H9 (cell line): ENCODE measurements at regions not wholly inside any gene's neighbourhood (a gene's known extent, or its start where the extent isn't known, plus 50 kb on each side); places are given as distances from the start of the nearest gene placed in this dataset.
"Not testable (repeated sequence)": the region's sequence is repeated elsewhere in the genome, so short reads cannot be mapped to it uniquely, and the experiment has no call there.

ENCODE experiments used
- DNase-seq: peaks from one replicate; pipeline ENCODE4 v3.0.0-alpha.2; 2017
- H2AFZ ChIP-seq: one replicate; pipeline ENCODE4 v1.6.1; 2013; ENCODE audit warnings: mild to moderate bottlenecking, low read length, control low read depth, moderate library complexity
- H2AK5ac ChIP-seq: 2 replicates; pipeline ENCODE4 v1.6.1; 2013; ENCODE audit warnings: low read length, control low read depth, mixed read lengths; ENCODE audit not compliant: insufficient read length
- H2BK120ac ChIP-seq: one replicate; pipeline ENCODE4 v1.6.1; 2013; ENCODE audit warnings: low read depth, mild to moderate bottlenecking, low read length, control low read depth, inconsistent platforms; ENCODE audit not compliant: poor library complexity, severe bottlenecking
- H2BK12ac ChIP-seq: 2 replicates; pipeline ENCODE4 v1.6.1; 2013; ENCODE audit warnings: low read length, control low read depth, mixed read lengths, low read depth; ENCODE audit not compliant: insufficient read length
- H2BK15ac ChIP-seq: 2 replicates; pipeline ENCODE4 v1.6.1; 2013; ENCODE audit warnings: low read depth, low read length, control low read depth
- H2BK20ac ChIP-seq: one replicate; pipeline ENCODE4 v1.6.1; 2013; ENCODE audit warnings: low read depth, mild to moderate bottlenecking, low read length, control low read depth, inconsistent platforms; ENCODE audit not compliant: poor library complexity, severe bottlenecking
- H2BK5ac ChIP-seq: 2 replicates; pipeline ENCODE4 v1.6.1; 2013; ENCODE audit warnings: low read length, control low read depth, mixed read lengths; ENCODE audit not compliant: insufficient read length
- H3K14ac ChIP-seq: 2 replicates; pipeline ENCODE4 v1.6.1; 2013; ENCODE audit warnings: low read length, control low read depth; ENCODE audit not compliant: insufficient read depth
- H3K18ac ChIP-seq: 2 replicates; pipeline ENCODE4 v1.6.1; 2013; ENCODE audit warnings: low read depth, mild to moderate bottlenecking, mixed read lengths, low read length, control low read depth; ENCODE audit not compliant: insufficient read length
- H3K23ac ChIP-seq: 2 replicates; pipeline ENCODE4 v1.6.1; 2013; ENCODE audit warnings: low read length, control low read depth, mixed read lengths, low read depth; ENCODE audit not compliant: insufficient read length
- H3K23me2 ChIP-seq: 2 replicates; pipeline ENCODE4 v1.6.1; 2013; ENCODE audit warnings: low read depth, mild to moderate bottlenecking, mixed read lengths, low read length, control low read depth; ENCODE audit not compliant: insufficient read length, poor library complexity, severe bottlenecking
- H3K27ac ChIP-seq: 2 replicates; pipeline ENCODE4 v1.5.1; 2013; ENCODE audit warnings: low read length, control low read depth, mixed read lengths, low read depth; ENCODE audit not compliant: insufficient read length
- H3K27me3 ChIP-seq: 2 replicates; pipeline ENCODE4 v1.6.1; 2013; ENCODE audit warnings: low read length, control low read depth, inconsistent platforms; ENCODE audit not compliant: insufficient read depth
- H3K4ac ChIP-seq: 2 replicates; pipeline ENCODE4 v1.6.1; 2013; ENCODE audit warnings: low read depth, mild to moderate bottlenecking, control low read depth, inconsistent platforms, low read length, moderate library complexity
- H3K4me1 ChIP-seq: 2 replicates; pipeline ENCODE4 v1.6.1; 2013; ENCODE audit warnings: low read length, control low read depth, inconsistent platforms; ENCODE audit not compliant: insufficient read depth
- H3K4me2 ChIP-seq: 2 replicates; pipeline ENCODE4 v1.6.1; 2013; ENCODE audit warnings: low read length, control low read depth, mixed read lengths; ENCODE audit not compliant: insufficient read length, insufficient read depth
- H3K56ac ChIP-seq: 2 replicates; pipeline ENCODE4 v1.6.1; 2013; ENCODE audit warnings: low read depth, mild to moderate bottlenecking, mixed read lengths, low read length, control low read depth; ENCODE audit not compliant: insufficient read length
- H3K79me1 ChIP-seq: 2 replicates; pipeline ENCODE4 v1.6.1; 2013; ENCODE audit warnings: low read depth, mild to moderate bottlenecking, moderate library complexity, low read length, control low read depth, inconsistent platforms; ENCODE audit not compliant: insufficient read depth, poor library complexity, severe bottlenecking
- H3K79me2 ChIP-seq: 2 replicates; pipeline ENCODE4 v1.6.1; 2013; ENCODE audit warnings: low read length, control low read depth, inconsistent platforms; ENCODE audit not compliant: insufficient read depth
- H3K9ac ChIP-seq: 2 replicates; pipeline ENCODE4 v1.6.1; 2013; ENCODE audit warnings: low read length, control low read depth, mixed read lengths; ENCODE audit not compliant: insufficient read length; ENCODE audit errors: extremely low read depth
- H3K9me3 ChIP-seq: one replicate; pipeline ENCODE4 v1.6.1; 2013; ENCODE audit warnings: low read depth, low read length, inconsistent platforms; ENCODE audit not compliant: control insufficient read depth
- H3T11ph ChIP-seq: one replicate; pipeline ENCODE4 v1.6.1; 2013; ENCODE audit warnings: mild to moderate bottlenecking, low read length, control low read depth, inconsistent platforms
- H4K20me1 ChIP-seq: one replicate; pipeline ENCODE4 v1.6.1; 2013; ENCODE audit not compliant: control insufficient read depth, insufficient read length, insufficient read depth
- H4K5ac ChIP-seq: 2 replicates; pipeline ENCODE4 v1.6.1; 2013; ENCODE audit warnings: low read depth, mild to moderate bottlenecking, mixed read lengths, low read length, control low read depth; ENCODE audit not compliant: insufficient read length
- H4K8ac ChIP-seq: replicated peaks from 2 replicates; pipeline ENCODE4 v1.6.1; 2013; ENCODE audit warnings: low read length, control low read depth, mixed read lengths, low read depth; ENCODE audit not compliant: insufficient read length
- H4K91ac ChIP-seq: 2 replicates; pipeline ENCODE4 v1.6.1; 2013; ENCODE audit warnings: low read depth, mild to moderate bottlenecking, moderate library complexity, mixed read lengths, low read length, control low read depth; ENCODE audit not compliant: insufficient read length
- H3K27ac Mint-ChIP-seq, 3 experiments: 2 replicates in 2 of 3; 3 replicates in 1 of 3; pipeline ENCODE4 v1.8.0; 2020 to 2021; ENCODE audit warnings: mixed read lengths in 3 of 3, mild to moderate bottlenecking in 1 of 3, moderate library complexity in 1 of 3
- H3K27me3 Mint-ChIP-seq: 2 replicates; pipeline ENCODE4 v1.8.0; 2021; ENCODE audit warnings: low read depth, mild to moderate bottlenecking, moderate library complexity, mixed read lengths
- H3K36me3 Mint-ChIP-seq, 3 experiments: 2 replicates in 2 of 3; 3 replicates in 1 of 3; pipeline ENCODE4 v1.8.0; 2020 to 2021; ENCODE audit warnings: low read depth in 3 of 3, mixed read lengths in 3 of 3; ENCODE audit not compliant: insufficient read depth in 1 of 3
- H3K4me1 Mint-ChIP-seq, 2 experiments: 2 replicates each; pipeline ENCODE4 v1.8.0; 2020; ENCODE audit warnings: mixed read lengths in 2 of 2
- H3K4me3 Mint-ChIP-seq, 2 experiments: 2 replicates in 1 of 2; 3 replicates in 1 of 2; pipeline ENCODE4 v1.8.0; 2020 to 2021; ENCODE audit warnings: mild to moderate bottlenecking in 2 of 2, mixed read lengths in 2 of 2, moderate library complexity in 1 of 2
- H3K9me3 Mint-ChIP-seq, 2 experiments: 2 replicates in 1 of 2; 3 replicates in 1 of 2; pipeline ENCODE4 v1.8.0; 2020; ENCODE audit warnings: mild to moderate bottlenecking in 2 of 2, mixed read lengths in 2 of 2, moderate library complexity in 1 of 2
- CTCF ChIP-seq: fragments of 200-600 bp; sonication (generic); conservative IDR thresholded peaks from 3 replicates; pipeline ENCODE4 v1.8.0; 2021; ENCODE audit warnings: antibody characterized with exemption, mild to moderate bottlenecking
- WGBS: extraction: QIAGEN DNeasy Blood & Tissue Kit; methylation state at CpG from one replicate; pipeline ENCODE4 v1.1.7; 2013; ENCODE audit warnings: missing lambda C conversion rate, low lambda C conversion rate, mixed read lengths; ENCODE audit not compliant: insufficient read length; ENCODE audit errors: extremely low coverage; 5-methylcytosine and 5-hydroxymethylcytosine counted together

- not testable (repeated sequence) for H3K14ac ChIP-seq, H2BK12ac ChIP-seq, H3K9ac ChIP-seq, H2AFZ ChIP-seq, H2BK20ac ChIP-seq, H3K27ac ChIP-seq, H3K23ac ChIP-seq, H4K91ac ChIP-seq, H4K20me1 ChIP-seq, H3K9me3 Mint-ChIP-seq, H2AK5ac ChIP-seq, H4K8ac ChIP-seq, H4K5ac ChIP-seq, H3K4ac ChIP-seq, H3K79me1 ChIP-seq, H3K79me2 ChIP-seq, H3K27me3 Mint-ChIP-seq, H3K9me3 ChIP-seq, H3K27me3 ChIP-seq, H3K23me2 ChIP-seq, H2BK15ac ChIP-seq, H3K4me1 ChIP-seq, H3K18ac ChIP-seq, H2BK120ac ChIP-seq, H2BK5ac ChIP-seq, H3K4me2 ChIP-seq, H3K4me3 Mint-ChIP-seq, H3T11ph ChIP-seq, H3K36me3 Mint-ChIP-seq, H3K56ac ChIP-seq
- peak; percentile 78 for DNase-seq
- Mint-ChIP-seq H3K4me1 (peaks cover 33 to 36% of the 10 kb centered on the region in 2 experiments), H3K27ac (peak overlapping the region in 1 of 3 experiments; percentile 52; a peak in 3 of 7 replicates)
- no CpG with 5 or more reads among the region's 3 CpGs for WGBS
- peak; percentile 71 for TF ChIP-seq CTCF
Measured at GRCh38 chr17:18564099-18564448, 80.1 kb downstream of the TBC1D28 start.

DNA sequence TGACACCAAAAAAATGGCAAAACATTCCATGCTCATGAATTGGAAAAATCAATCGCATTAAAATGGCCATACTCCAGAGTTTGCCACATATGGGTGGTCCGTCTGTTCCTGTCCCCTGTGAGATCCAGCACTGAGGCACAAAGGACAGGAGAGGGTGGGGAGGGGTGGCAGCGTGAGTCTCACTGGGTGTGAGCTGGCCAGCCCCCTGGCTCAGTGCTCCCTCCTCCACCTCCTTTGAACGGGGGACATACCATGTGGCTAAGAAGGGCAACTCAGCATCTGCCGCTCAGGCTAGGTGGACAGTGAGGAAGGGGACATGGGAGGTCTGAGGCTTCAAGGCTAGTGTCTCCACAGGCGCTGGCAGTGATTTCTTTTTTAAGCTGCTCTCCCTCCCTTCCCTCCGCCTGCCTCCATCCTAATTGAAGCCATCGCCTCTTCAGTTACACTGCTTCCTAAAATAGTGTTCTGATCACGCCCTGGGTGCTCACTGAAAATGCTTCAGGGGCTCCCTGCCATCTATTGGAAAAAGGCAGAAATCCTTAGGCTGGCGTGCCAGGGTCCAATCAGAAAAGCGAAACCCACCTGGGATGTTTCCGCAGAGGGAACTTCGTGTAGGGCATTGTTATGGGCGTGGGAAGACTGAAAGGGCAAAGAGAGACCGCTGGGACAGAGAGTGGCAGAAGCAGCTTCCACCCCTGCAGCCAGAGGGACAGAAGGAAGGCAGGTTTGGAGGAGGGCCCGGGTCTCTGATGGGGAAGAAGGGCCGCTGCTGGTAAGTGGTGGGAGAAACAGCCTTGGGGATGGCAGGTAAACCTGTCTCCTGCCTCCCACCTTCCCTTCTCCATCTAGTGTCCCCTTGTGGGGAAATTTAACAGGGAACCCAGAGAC is 75.8 kb downstream of the TBC1D28 start:
- H2BK15ac ChIP-seq, H3K79me1 ChIP-seq, H3T11ph ChIP-seq, H3K9me3 ChIP-seq, H2BK20ac ChIP-seq, H3K27ac ChIP-seq, H3K23ac ChIP-seq, H3K56ac ChIP-seq, H3K27me3 ChIP-seq, H3K27me3 Mint-ChIP-seq, H4K8ac ChIP-seq, H2AK5ac ChIP-seq, H3K9me3 Mint-ChIP-seq, H3K23me2 ChIP-seq, H2AFZ ChIP-seq, H2BK12ac ChIP-seq, H3K79me2 ChIP-seq, H2BK5ac ChIP-seq, H3K4me1 ChIP-seq, H4K20me1 ChIP-seq, H4K5ac ChIP-seq, H2BK120ac ChIP-seq, H4K91ac ChIP-seq, H3K4ac ChIP-seq, H3K4me2 ChIP-seq, H3K9ac ChIP-seq: not testable (repeated sequence)
- H3K4me1 Mint-ChIP-seq, result peaks cover 42 to 44% of the 10 kb centered on the region in 2 experiments
- peaks cover 0 to 10% (median 3%) of the 10 kb centered on the region in 3 experiments; a peak in 5 of 7 replicates for H3K36me3 Mint-ChIP-seq
- Histone ChIP-seq H3K14ac (peak overlapping the region; percentile 82; the same call in 1 of the 2 replicates), H3K18ac (peak overlapping the region; percentile 58)
- peak; percentile 51 for DNase-seq
- no CpG with 5 or more reads among the region's 17 CpGs for WGBS
- H3K27ac Mint-ChIP-seq, result peak overlapping the region; percentile 75 to 97 (median 84); a peak in 5 of 7 replicates
- H3K4me3 Mint-ChIP-seq, result peak overlapping the region; percentile 22 to 37; a peak in 3 of 5 replicates
